ENCODE measurements at regions not wholly inside any gene's neighbourhood (a gene's known extent, or its start where the extent isn't known, plus 50 kb on each side); places are given as distances from the start of the nearest gene placed in this dataset.

DNA sequence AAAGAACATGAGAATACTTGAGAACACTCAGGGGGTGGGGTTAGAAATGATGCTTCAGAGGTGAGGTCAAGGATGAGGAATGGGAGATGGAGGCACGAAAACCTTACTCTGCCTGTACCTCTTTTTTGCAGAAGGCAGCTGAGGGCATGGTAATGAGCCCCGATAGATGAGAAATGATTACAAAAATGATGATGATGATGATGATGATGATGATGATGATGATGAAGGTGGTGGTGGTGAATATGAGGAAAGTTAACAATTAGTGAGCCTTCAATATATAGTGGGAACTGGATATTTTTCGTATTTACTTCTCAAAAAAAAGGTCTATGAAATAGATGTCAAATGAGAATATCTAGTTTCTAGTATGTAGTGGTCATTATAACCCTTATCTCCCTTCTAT is 584.3 kb downstream of the EPHA4 start:
- Histone ChIP-seq H3K27ac (ENCODE audit: low read depth in 1 of 2, low read length in 2 of 2) (no peak overlapping the region), H3K27me3 (ENCODE audit: control insufficient read depth in 1 of 2, insufficient read depth in 2 of 2, low read length in 2 of 2) (no peaks in the 10 kb centered on the region), H3K4me3 (ENCODE audit: low read length) (no peak overlapping the region), H3K36me3 (ENCODE audit: insufficient read depth, low read length) (no peaks in the 10 kb centered on the region), H3K9me3 (ENCODE audit: control insufficient read depth in 1 of 2, insufficient read depth in 1 of 2, low read length in 2 of 2) (no peaks in the 10 kb centered on the region), H3K4me1 (ENCODE audit: insufficient read depth, low read length) (no peaks in the 10 kb centered on the region)
- DNase-seq (no peak), ATAC-seq (ENCODE audit: poor library complexity) (no peak)
- Mint-ChIP-seq H3K36me3 (ENCODE audit: low read depth) (no peaks in the 10 kb centered on the region), H3K9me3 (no peaks in the 10 kb centered on the region), H3K27me3 (peaks cover 30% of the 10 kb centered on the region), H3K4me1 (ENCODE audit: low read depth) (no peaks in the 10 kb centered on the region), H3K4me3 (no peak overlapping the region), H3K27ac (no peak overlapping the region)
- POLR2A ChIA-PET: no interaction called here
- TF ChIP-seq, protein P1, sequence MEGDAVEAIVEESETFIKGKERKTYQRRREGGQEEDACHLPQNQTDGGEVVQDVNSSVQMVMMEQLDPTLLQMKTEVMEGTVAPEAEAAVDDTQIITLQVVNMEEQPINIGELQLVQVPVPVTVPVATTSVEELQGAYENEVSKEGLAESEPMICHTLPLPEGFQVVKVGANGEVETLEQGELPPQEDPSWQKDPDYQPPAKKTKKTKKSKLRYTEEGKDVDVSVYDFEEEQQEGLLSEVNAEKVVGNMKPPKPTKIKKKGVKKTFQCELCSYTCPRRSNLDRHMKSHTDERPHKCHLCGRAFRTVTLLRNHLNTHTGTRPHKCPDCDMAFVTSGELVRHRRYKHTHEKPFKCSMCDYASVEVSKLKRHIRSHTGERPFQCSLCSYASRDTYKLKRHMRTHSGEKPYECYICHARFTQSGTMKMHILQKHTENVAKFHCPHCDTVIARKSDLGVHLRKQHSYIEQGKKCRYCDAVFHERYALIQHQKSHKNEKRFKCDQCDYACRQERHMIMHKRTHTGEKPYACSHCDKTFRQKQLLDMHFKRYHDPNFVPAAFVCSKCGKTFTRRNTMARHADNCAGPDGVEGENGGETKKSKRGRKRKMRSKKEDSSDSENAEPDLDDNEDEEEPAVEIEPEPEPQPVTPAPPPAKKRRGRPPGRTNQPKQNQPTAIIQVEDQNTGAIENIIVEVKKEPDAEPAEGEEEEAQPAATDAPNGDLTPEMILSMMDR (IDR thresholded peaks at IDR 0.05): no peak
- intact Hi-C loops (cut with DNase I, micrococcal nuclease): no loop called here
- CTCF ChIA-PET: no interaction called here

DNA sequence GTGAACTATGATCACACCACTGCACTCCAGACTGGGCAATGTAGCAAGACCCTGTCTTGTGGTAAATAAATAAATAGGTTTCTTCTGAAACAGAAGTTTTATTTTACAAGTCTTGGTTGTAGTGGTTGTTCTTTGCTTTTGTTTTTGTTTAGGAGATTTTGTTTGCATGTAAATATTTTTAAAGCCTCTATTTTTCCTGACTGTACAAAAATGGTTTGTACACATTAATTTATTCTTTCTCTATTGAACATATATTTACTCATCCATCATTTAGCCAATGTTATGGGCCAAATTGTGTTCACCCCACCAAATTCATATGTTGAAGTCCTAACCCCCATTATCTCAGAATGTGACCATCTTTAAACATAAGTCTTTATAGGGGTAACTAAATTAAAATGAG is 580.1 kb downstream of the EPHA4 start:
- H3K36me3 ChIP-seq (ENCODE audit: insufficient read depth, low read length): no peaks in the 10 kb centered on the region
- ChIA-PET POLR2A (no interaction called here), CTCF (no interaction called here)
- H3K4me1 ChIP-seq (ENCODE audit: insufficient read depth, low read length): no peaks in the 10 kb centered on the region
- H3K4me3 Mint-ChIP-seq: no peak overlapping the region
- TF ChIP-seq, protein P1 (IDR thresholded peaks at IDR 0.05): no peak
- intact Hi-C loops (cut with DNase I, micrococcal nuclease): no loop called here
- H3K27me3 ChIP-seq (ENCODE audit: control insufficient read depth in 1 of 2, insufficient read depth in 2 of 2, low read length in 2 of 2): peaks cover 0 to 7% of the 10 kb centered on the region in 2 experiments
- ATAC-seq (ENCODE audit: poor library complexity) (no peak), DNase-seq (no peak)
- H3K4me3 ChIP-seq (ENCODE audit: low read length): no peak overlapping the region
- H3K4me1 Mint-ChIP-seq (ENCODE audit: low read depth): no peaks in the 10 kb centered on the region
- no peak overlapping the region for H3K27ac ChIP-seq (ENCODE audit: low read depth in 1 of 2, low read length in 2 of 2)
- no peak overlapping the region for H3K27ac Mint-ChIP-seq
- H3K9me3 ChIP-seq (ENCODE audit: control insufficient read depth in 1 of 2, insufficient read depth in 1 of 2, low read length in 2 of 2): no peaks in the 10 kb centered on the region
- no peaks in the 10 kb centered on the region for H3K9me3 Mint-ChIP-seq
- peaks cover 35% of the 10 kb centered on the region for H3K27me3 Mint-ChIP-seq
- H3K36me3 Mint-ChIP-seq (ENCODE audit: low read depth): no peaks in the 10 kb centered on the region

DNA sequence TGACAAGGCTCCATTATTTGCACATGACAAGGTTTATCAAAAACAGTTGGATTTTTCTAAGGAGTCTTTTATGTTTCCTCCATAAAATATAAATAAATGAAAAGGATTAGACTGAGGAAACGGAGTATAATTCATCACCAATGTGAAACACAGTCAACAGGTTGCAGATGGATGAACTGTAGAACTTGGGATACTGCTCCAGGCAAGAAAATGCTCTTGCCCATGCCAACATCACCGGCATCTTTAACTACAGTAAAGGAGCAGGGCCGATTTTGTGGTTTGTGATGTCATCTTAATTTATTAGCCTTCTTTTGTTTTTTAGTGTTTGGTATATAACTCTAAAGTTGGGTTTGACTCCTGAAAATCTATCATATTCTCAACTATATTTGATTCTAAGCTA is 577.3 kb downstream of the EPHA4 start:
- intact Hi-C loops (cut with DNase I, micrococcal nuclease): no loop called here
- no peak overlapping the region for H3K27ac Mint-ChIP-seq
- H3K4me3 Mint-ChIP-seq: no peak overlapping the region
- no peaks in the 10 kb centered on the region for H3K4me1 Mint-ChIP-seq (ENCODE audit: low read depth)
- no peak overlapping the region for H3K27ac ChIP-seq (ENCODE audit: low read depth in 1 of 2, low read length in 2 of 2)
- TF ChIP-seq, protein P1 (IDR thresholded peaks at IDR 0.05): no peak
- ChIA-PET POLR2A (no interaction called here), CTCF (no interaction called here)
- ATAC-seq (ENCODE audit: poor library complexity): no peak
- H3K9me3 Mint-ChIP-seq: no peaks in the 10 kb centered on the region
- no peaks in the 10 kb centered on the region for H3K36me3 Mint-ChIP-seq (ENCODE audit: low read depth)
- peaks cover 18% of the 10 kb centered on the region for H3K27me3 Mint-ChIP-seq
- no peak for DNase-seq
- H3K4me1 ChIP-seq (ENCODE audit: insufficient read depth, low read length): no peaks in the 10 kb centered on the region
- no peaks in the 10 kb centered on the region for H3K36me3 ChIP-seq (ENCODE audit: insufficient read depth, low read length)
- H3K9me3 ChIP-seq (ENCODE audit: control insufficient read depth in 1 of 2, insufficient read depth in 1 of 2, low read length in 2 of 2): no peaks in the 10 kb centered on the region
- peaks cover 0 to 7% of the 10 kb centered on the region in 2 experiments for H3K27me3 ChIP-seq (ENCODE audit: control insufficient read depth in 1 of 2, insufficient read depth in 2 of 2, low read length in 2 of 2)
- H3K4me3 ChIP-seq (ENCODE audit: low read length): no peak overlapping the region
